Right lobe of liver (tissue), 4 donors: ENCODE measurements at regions not wholly inside any gene's neighbourhood (a gene's known extent, or its start where the extent isn't known, plus 50 kb on each side); places are given as distances from the start of the nearest gene placed in this dataset.

Experiments
- POLR2A ChIP-seq: fragments of 450-650 bp; IDR thresholded peaks from one replicate; pipeline ENCODE4 v1.6.1; 2017; ENCODE audit warnings: antibody characterized with exemption, mild to moderate bottlenecking
- TF ChIP-seq, protein P1 (sequence below), 4 donors: fragments of 200-600 bp in 3 of 4; fragments of 450-650 bp in 1 of 4; IDR thresholded peaks; one replicate each; pipeline versions ENCODE4 v1.5.1 to v1.8.0; 2016 to 2022; ENCODE audit warnings: antibody characterized with exemption in 4 of 4, mild to moderate bottlenecking in 2 of 4
- donor health status: DM: no; HTN: no; CAD: no.
- donor health status: DM: no; HTN: no; CAD: no.
- donor health status: DM: no; HTN: yes; CAD: no.

DNA sequence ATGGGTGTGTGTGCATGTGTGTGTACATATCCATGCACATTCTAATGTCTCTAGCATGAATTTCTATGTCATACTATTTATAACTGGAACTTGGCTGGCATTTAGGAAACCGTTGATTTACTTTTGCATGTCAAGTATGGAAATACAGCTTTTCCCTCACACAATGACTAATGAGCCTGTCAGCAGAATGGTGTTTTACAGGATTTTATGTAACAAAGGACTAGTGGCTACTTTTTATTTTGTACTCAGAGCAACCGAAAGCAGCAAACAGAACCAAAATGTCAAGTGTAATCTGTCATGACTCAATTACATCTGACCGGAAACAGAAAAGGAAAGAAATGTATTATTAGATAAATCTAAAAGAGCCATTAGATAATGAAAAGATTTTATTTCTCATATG lies 1911.5 kb upstream of the AGA start:
- TF ChIP-seq, protein P1, sequence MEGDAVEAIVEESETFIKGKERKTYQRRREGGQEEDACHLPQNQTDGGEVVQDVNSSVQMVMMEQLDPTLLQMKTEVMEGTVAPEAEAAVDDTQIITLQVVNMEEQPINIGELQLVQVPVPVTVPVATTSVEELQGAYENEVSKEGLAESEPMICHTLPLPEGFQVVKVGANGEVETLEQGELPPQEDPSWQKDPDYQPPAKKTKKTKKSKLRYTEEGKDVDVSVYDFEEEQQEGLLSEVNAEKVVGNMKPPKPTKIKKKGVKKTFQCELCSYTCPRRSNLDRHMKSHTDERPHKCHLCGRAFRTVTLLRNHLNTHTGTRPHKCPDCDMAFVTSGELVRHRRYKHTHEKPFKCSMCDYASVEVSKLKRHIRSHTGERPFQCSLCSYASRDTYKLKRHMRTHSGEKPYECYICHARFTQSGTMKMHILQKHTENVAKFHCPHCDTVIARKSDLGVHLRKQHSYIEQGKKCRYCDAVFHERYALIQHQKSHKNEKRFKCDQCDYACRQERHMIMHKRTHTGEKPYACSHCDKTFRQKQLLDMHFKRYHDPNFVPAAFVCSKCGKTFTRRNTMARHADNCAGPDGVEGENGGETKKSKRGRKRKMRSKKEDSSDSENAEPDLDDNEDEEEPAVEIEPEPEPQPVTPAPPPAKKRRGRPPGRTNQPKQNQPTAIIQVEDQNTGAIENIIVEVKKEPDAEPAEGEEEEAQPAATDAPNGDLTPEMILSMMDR (IDR thresholded peaks at IDR 0.05), result no peak
- TF ChIP-seq POLR2A, result no peak
